HG02571 (cell line): ENCODE measurements at regions not wholly inside any gene's neighbourhood (a gene's known extent, or its start where the extent isn't known, plus 50 kb on each side); places are given as distances from the start of the nearest gene placed in this dataset.

Experiments used
- ATAC-seq: cut with Tn5 transposase; IDR thresholded peaks from one replicate; pipeline ENCODE4 v1.9.1; 2021; ENCODE audit warnings: mild to moderate bottlenecking, moderate library complexity; ENCODE audit not compliant: unreplicated experiment

GRCh38 chr5:168005093-168005492, 286.4 kb upstream of the WWC1 start:
- ATAC-seq = no peak

DNA sequence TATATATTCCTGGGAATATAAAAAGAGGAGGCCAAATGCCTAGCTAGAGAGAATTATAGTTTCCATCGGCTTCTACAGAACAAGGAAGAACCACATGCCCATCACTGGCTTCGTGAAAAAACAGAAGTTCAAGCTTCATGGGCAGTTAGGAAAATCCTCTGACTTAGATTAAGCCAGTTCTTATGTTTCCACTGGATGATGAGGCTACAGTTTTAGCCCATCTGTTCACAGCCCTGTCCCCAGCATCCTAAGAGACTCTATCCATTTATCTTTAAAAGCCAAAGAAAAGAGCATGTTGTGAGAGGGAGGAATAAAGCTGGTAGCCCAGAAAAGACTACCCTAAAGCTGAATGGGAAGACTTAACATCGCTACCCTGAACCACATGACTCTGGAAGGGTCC, 285.5 kb upstream of the WWC1 start:
- ATAC-seq = no peak

GRCh38 chr5:168006456-168007130, 284.9 kb upstream of the WWC1 start:
- ATAC-seq = no peak

- no peak for ATAC-seq
These were observed 284.2 kb upstream of the WWC1 start for GRCh38 chr5:168007286-168007685.

GRCh38 chr5:168008555-168008954, 282.9 kb upstream of the WWC1 start:
- no peak for ATAC-seq

GRCh38 chr5:168011096-168011495, 280.3 kb upstream of the WWC1 start:
- ATAC-seq = no peak

DNA sequence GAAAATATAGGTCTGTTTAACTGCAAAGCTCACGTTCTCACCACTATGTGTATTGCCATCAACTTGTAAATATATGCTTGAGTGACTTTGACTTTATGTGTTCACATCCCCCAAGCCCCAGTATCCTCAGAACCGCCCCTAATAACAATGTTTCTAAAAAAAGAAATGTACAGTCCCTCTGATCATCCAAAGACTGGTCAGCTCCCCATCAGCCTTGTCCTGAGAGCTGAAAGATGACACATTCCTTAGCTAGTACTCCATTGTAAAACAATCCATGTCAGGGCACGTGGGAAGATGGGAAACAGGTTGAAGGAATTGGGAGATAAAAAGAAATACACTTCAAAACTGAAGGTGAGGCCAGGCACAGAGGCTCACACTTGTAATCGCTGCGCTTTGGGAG, 279.4 kb upstream of the WWC1 start:
- no peak for ATAC-seq

GRCh38 chr5:168013546-168013945, 277.9 kb upstream of the WWC1 start:
- no peak for ATAC-seq

DNA sequence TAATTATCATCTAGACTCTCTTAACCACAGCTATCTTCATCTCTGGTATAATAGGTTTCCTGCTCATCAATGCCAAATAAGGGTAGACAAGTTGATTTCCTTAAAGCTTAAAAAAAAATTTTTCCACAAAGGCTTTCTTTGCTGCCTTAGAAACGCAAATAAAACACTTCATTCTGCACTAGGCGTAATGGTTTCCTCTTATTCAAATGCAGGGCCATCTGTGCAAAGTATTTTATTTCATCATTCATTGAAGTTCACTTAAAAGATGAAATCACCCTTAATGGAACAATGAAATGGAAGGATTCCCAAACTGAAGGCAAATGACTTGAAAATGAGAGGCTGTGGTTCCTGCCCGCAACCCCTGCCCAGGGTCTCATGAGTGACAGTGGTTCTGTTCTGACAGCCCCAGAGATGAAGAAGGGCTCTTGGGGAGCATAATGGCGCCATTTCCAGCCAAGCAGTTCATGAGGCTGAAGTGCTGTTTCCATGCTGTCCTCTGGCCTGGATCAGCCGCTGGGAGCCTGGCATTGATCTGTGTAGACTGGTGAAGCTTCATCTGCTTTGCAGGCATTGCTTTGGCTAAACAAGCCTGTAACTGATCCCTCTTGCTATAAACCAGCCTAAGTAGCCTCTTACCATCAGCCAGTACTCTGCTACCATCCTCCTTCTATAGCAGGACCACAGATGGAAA, 276.9 kb upstream of the WWC1 start:
- no peak for ATAC-seq

DNA sequence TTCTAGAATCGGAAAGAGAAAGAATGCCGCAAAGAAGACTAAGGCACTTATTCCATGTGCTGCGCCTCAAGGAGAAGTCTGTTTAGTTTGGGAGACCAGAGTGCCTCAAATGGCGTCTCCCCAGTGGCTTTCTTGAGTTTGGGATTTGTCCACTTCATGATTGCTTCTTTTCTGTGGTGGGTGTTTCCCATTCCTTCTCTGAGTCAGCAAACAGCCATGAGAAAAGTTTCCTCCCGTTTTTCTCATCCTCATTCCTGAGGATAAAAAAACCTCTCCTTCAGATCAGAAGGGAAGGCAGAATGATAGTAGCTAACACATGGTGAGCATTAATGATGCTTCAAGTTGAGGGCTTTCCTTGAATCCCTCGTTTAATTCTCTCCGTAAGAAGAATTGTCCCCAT, 275.9 kb upstream of the WWC1 start:
- ATAC-seq = no peak

DNA sequence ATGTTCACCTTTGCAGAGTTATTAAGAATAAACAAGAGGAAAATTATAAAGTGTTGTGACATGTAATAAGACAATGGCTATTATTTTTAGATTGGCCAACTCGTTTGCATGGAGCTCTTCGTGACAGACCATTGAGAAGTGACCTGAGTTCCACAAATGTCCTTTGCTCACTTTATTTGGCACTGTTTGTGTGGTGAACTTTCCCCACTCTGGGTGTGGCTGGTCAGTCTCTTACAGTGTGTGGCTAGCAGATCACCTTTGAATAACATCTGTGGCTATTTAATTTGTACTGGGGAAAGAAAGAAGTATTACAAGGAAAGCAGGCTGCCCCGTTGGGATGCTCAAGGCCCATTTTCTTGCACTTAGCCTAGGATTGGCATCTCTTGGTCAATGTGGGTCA, 274.1 kb upstream of the WWC1 start:
- ATAC-seq = no peak

DNA sequence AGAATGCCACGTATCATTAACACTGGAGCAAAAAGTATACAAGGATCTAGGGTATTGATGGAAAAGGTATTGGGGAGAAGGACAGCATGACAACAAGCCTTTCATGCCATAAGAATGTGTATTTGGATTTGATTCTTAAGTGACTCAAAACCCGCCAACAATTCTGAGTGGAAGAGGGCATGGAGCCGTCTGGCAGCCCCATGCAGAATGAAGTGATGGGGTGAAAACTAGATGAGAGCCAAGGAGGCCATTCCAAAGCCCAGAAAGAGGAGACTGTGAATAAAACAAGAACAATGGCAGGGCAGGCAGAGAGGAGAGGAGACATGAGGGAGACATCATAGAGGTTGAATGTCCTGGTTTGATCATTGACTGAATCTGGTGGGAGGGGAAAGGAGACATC, 272.3 kb upstream of the WWC1 start:
- no peak for ATAC-seq

GRCh38 chr5:168020542-168021294, 270.7 kb upstream of the WWC1 start:
- no peak for ATAC-seq

- no peak for ATAC-seq
These were observed 268.8 kb upstream of the WWC1 start for GRCh38 chr5:168022446-168023169.

DNA sequence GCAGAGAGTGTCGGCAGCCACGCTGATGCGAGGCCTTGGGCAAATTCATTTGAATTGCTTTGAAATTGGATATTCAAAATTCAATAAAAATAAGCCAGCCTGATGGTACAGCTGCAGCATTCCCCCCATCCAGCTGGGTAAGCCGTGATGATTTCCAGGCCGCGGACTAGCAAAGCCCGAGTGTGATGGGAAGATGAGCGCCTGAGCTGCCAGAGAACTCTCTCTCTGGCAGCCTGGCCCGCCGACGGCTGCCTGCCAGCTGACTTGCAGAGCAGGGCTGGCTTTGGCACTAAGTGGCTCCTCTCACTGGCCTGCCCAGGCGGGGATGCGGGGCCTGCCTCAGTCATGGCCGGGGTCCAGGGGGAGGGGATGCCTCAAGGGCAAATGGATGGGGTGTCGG, 268.3 kb upstream of the WWC1 start:
- no peak for ATAC-seq

GRCh38 chr5:168024306-168024705, 267.1 kb upstream of the WWC1 start:
- no peak for ATAC-seq

- no peak for ATAC-seq
These were observed 264.4 kb upstream of the WWC1 start for GRCh38 chr5:168027007-168027406.

- ATAC-seq = no peak
These were observed 260.5 kb upstream of the WWC1 start for GRCh38 chr5:168030912-168031311.

DNA sequence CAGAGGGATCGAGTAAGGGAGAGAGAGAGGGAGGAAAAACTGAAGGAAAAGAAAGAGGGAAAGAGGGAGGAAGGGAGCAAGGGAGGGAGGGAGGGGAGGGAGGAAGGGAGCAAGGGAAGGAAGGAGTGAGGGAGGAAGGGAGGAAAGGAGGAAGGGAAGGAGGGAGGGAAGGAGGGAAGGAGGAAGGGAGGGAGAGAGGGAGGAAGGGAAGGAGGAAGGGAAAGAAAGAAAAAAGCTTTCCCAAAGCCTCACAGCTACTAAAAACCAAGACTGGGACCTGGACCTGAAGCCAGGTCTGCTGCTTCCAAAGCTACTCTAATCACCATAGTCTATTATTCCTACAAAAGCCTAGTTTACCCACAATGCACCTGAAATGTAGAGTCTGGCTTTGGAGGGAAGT, 259.8 kb upstream of the WWC1 start:
- no peak for ATAC-seq

GRCh38 chr5:168039039-168039438, 252.4 kb upstream of the WWC1 start:
- no peak for ATAC-seq

DNA sequence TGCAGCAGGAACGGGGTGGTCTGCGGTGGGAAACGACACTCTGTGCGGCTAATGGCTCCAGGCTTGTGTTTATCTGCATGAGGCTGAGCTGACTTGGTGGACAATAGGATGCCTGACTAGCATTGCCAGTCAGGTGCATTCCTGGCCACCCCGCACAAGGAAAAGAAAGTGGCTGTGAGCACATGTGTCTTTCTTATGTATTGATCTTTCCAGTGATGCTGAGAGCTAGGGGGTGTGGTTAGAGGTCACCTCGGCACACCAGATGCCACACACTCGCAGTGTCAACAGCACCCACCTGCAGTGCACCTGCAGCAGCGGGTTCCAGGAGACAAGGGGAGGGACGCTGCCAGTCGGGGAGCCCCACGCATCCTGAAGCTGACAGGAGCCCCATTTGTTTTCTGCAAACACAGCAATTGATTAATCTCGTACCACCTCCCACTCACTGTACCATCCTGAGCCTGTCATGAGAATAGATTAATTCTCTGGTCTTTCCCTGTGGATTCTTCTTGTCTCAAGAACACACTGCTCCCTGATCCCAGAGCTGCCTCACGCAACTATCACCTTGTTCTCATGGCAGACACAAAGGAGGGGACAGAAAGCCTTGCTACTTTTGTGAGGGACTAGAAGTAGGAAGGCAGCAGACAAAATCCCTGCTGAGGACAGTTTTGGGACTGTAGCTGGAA, 251.7 kb upstream of the WWC1 start:
- ATAC-seq = no peak
